K562 (cell line): ENCODE measurements at regions not wholly inside any gene's neighbourhood (a gene's known extent, or its start where the extent isn't known, plus 50 kb on each side); places are given as distances from the start of the nearest gene placed in this dataset.

Experiments used
- ATAC-seq: fragments of 200-7000 bp; cut with Tn5 transposase; 3 replicates; pipeline ENCODE4 v1.9.1; 2020; ENCODE audit warnings: moderate library complexity
- BruUV-seq: library from RNA; stranded (reverse); fragments of 400-500 nt; replicated peaks from 2 replicates; lab custom pipeline; 2021; lab: Mats Ljungman, UMichigan
- CTCF ChIA-PET: fragments of 300-600 bp; formaldehyde crosslinking; extraction: SDS; loops from one replicate; lab custom pipeline; 2021; ENCODE audit warnings: low intra/inter-chr PET ratio; lab: Yijun Ruan, JAX
- POLR2A ChIA-PET: fragments of 300-600, 350-650 bp; sonication (Branson Sonifier 250); formaldehyde crosslinking; extraction: SDS; loops from one replicate; lab custom pipeline; 2021; ENCODE audit warnings: antibody characterized with exemption, inconsistent platforms; lab: Yijun Ruan, JAX
- DNase-seq, 4 experiments: peaks; one replicate each; pipeline versions ENCODE4 v3.0.0 to v3.0.0-alpha.2; 2011 to 2018; ENCODE audit warnings: low spot score in 3 of 4, mixed read lengths in 3 of 4; ENCODE audit errors: extremely low read depth in 1 of 4
- FAIRE-seq: peaks from 2 replicates; lab custom pipeline; 2011; peaks lifted over from hg19 to GRCh38; lab: Jason Lieb, UNC
- H2AFZ ChIP-seq: 2 replicates; pipeline ENCODE4 v1.6.0; 2011; ENCODE audit warnings: low read depth, low read length, control low read depth, inconsistent platforms
- H3K27ac ChIP-seq: fragments of 200-600 bp; 3 replicates; pipeline ENCODE4 v1.8.0; 2011; ENCODE audit warnings: low read depth, mild to moderate bottlenecking, control low read depth, inconsistent platforms, low read length, moderate library complexity, mixed read lengths; ENCODE audit errors: extremely low read depth
- H3K27me3 ChIP-seq, 2 experiments: fragments of 300-600 bp in 1 of 2; 2 replicates in 1 of 2; 3 replicates in 1 of 2; pipeline versions ENCODE4 v1.6.0 to v1.8.0; 2011; ENCODE audit warnings: inconsistent platforms in 2 of 2, low read length in 2 of 2, mild to moderate bottlenecking in 1 of 2, mixed read lengths in 1 of 2, moderate library complexity in 1 of 2; ENCODE audit not compliant: control insufficient read depth in 2 of 2, insufficient read depth in 2 of 2
- H3K36me3 ChIP-seq: fragments of 300-600 bp; 3 replicates; pipeline ENCODE4 v1.8.0; 2011; ENCODE audit warnings: mild to moderate bottlenecking, low read length, inconsistent platforms; ENCODE audit not compliant: control insufficient read depth, insufficient read depth
- H3K4me1 ChIP-seq, 2 experiments: fragments of 200-600 bp in 1 of 2; replicated peaks in 1 of 2; 2 replicates in 1 of 2; 3 replicates in 1 of 2; pipeline versions ENCODE4 v1.5.1 to v1.8.0; 2011; ENCODE audit warnings: inconsistent platforms in 2 of 2, low read length in 2 of 2, mild to moderate bottlenecking in 1 of 2, mixed read lengths in 1 of 2, moderate library complexity in 1 of 2; ENCODE audit not compliant: control insufficient read depth in 2 of 2, insufficient read depth in 2 of 2
- H3K4me2 ChIP-seq: 2 replicates; pipeline ENCODE4 v1.6.1; 2011; ENCODE audit warnings: low read length, control low read depth, inconsistent platforms, mixed read lengths; ENCODE audit not compliant: insufficient read depth
- H3K4me3 ChIP-seq: fragments of 200-600 bp; sonication (generic), shearing (Covaris generic); 2 replicates; pipeline ENCODE4 v1.5.1; 2016; ENCODE audit warnings: control low read depth, inconsistent platforms
- H3K79me2 ChIP-seq: fragments of 200-600 bp; 3 replicates; pipeline ENCODE4 v1.8.0; 2011; ENCODE audit warnings: low read length, inconsistent platforms; ENCODE audit not compliant: control insufficient read depth, insufficient read depth
- H3K9ac ChIP-seq, 2 experiments: 2 replicates each; pipeline versions ENCODE4 v1.6.0 to v1.6.1; 2011; ENCODE audit warnings: low read depth in 2 of 2, low read length in 2 of 2, control low read depth in 1 of 2, inconsistent platforms in 1 of 2, mild to moderate bottlenecking in 1 of 2, mixed read lengths in 1 of 2; ENCODE audit not compliant: insufficient read depth in 1 of 2
- H3K9me1 ChIP-seq: one replicate; pipeline ENCODE4 v1.6.0; 2011; ENCODE audit warnings: inconsistent platforms, mild to moderate bottlenecking, low read length, moderate library complexity; ENCODE audit not compliant: control insufficient read depth, insufficient read depth
- H3K9me3 ChIP-seq: replicated peaks from 2 replicates; pipeline ENCODE4 v1.5.1; 2011; ENCODE audit warnings: low read depth, low read length, inconsistent platforms; ENCODE audit not compliant: control insufficient read depth, insufficient read depth
- H4K20me1 ChIP-seq: replicated peaks from 2 replicates; pipeline ENCODE4 v1.6.1; 2011; ENCODE audit warnings: low read length, inconsistent platforms, mixed read lengths; ENCODE audit not compliant: control insufficient read depth, insufficient read depth
- CTCF ChIP-seq, 3 experiments: IDR thresholded peaks in 2 of 3; conservative IDR thresholded peaks in 1 of 3; 2 replicates each; pipeline ENCODE4 v1.5.1; 2011 to 2012; ENCODE audit warnings: low read length in 3 of 3, mild to moderate bottlenecking in 3 of 3, control low read depth in 2 of 3, improper control_type of control experiment in 1 of 3, inconsistent platforms in 1 of 3, low read depth in 1 of 3, mixed read lengths in 1 of 3, moderate library complexity in 1 of 3; ENCODE audit not compliant: insufficient read depth in 2 of 3
- FOXK2 ChIP-seq, 2 experiments: fragments of 450-650 bp; IDR thresholded peaks in 1 of 2; conservative IDR thresholded peaks in 1 of 2; 2 replicates each; pipeline ENCODE4 v1.6.1; 2016; ENCODE audit warnings: low read depth in 2 of 2, mild to moderate bottlenecking in 1 of 2
- JUND ChIP-seq, 2 experiments: IDR thresholded peaks; 2 replicates in 1 of 2; 3 replicates in 1 of 2; pipeline ENCODE4 v1.6.1; 2011; ENCODE audit warnings: borderline replicate concordance in 2 of 2, low read depth in 2 of 2, low read length in 2 of 2, improper control_type of control experiment in 1 of 2, missing biosample characterization in 1 of 2, missing genetic modification characterization in 1 of 2, missing genetic modification reagents in 1 of 2
- KLF16 ChIP-seq: IDR thresholded peaks from 2 replicates; pipeline ENCODE4 v1.6.1; 2016; ENCODE audit warnings: antibody characterized with exemption
- MAZ ChIP-seq, 2 experiments: fragments of 450-650 bp in 1 of 2; sonication (generic) in 1 of 2; formaldehyde crosslinking; IDR thresholded peaks in 1 of 2; conservative IDR thresholded peaks in 1 of 2; 2 replicates each; pipeline versions ENCODE4 v1.4.0 to v1.5.0; 2020; ENCODE audit warnings: mild to moderate bottlenecking in 1 of 2, missing genetic modification reagents in 1 of 2
- NCOA1 ChIP-seq: fragments of 450-650 bp; IDR thresholded peaks from 2 replicates; pipeline ENCODE4 v1.6.1; 2016; ENCODE audit warnings: low read depth
- RAD21 ChIP-seq, 2 experiments: fragments of 250-450 bp in 1 of 2; fragments of 450-650 bp in 1 of 2; sonication (Bioruptor Pico) in 1 of 2; formaldehyde crosslinking in 1 of 2; IDR thresholded peaks in 1 of 2; conservative IDR thresholded peaks in 1 of 2; 2 replicates each; pipeline versions ENCODE4 v1.4.0 to v1.8.0; 2020 to 2022; ENCODE audit warnings: mild to moderate bottlenecking in 2 of 2, moderate library complexity in 1 of 2
- RFX1 ChIP-seq: fragments of 450-650 bp; IDR thresholded peaks from 2 replicates; pipeline ENCODE4 v1.6.1; 2016; ENCODE audit warnings: mild to moderate bottlenecking, moderate library complexity
- SMAD1 ChIP-seq: fragments of 150-350 bp; IDR thresholded peaks from 2 replicates; pipeline ENCODE4 v1.6.1; 2014; ENCODE audit warnings: low read length, low read depth; ENCODE audit not compliant: partially characterized antibody
- SPI1 ChIP-seq: IDR thresholded peaks from 2 replicates; pipeline ENCODE4 v1.6.1; 2011; ENCODE audit warnings: low read depth, low read length, control low read depth, borderline replicate concordance
- TCF7L2 ChIP-seq: fragments of 150-350 bp; IDR thresholded peaks from 2 replicates; pipeline ENCODE4 v1.6.1; 2016; ENCODE audit warnings: low read depth, mild to moderate bottlenecking, low read length, moderate library complexity
- VEZF1 ChIP-seq: fragments of 200-800 bp; sonication (Bioruptor generic); IDR thresholded peaks from 2 replicates; pipeline ENCODE4 v1.6.1; 2017; ENCODE audit warnings: missing genetic modification characterization, missing compliant biosample characterization
- ZNF740 ChIP-seq, 3 experiments: fragments of 200-800 bp in 1 of 3; sonication (Bioruptor generic) in 1 of 3; sonication (generic) in 1 of 3; formaldehyde crosslinking in 1 of 3; IDR thresholded peaks; 2 replicates each; pipeline versions ENCODE4 v1.6.1 to v1.8.0; 2016 to 2022; ENCODE audit warnings: mild to moderate bottlenecking in 2 of 3, missing compliant biosample characterization in 2 of 3, missing genetic modification characterization in 2 of 3, missing genetic modification reagents in 1 of 3
- WGBS: fragments of 100-300 bp; shearing (Covaris generic); methylation state at CpG from one replicate; pipeline ENCODE4 v1.1.6; 2016; ENCODE audit warnings: low coverage, mixed read lengths; ENCODE audit not compliant: insufficient coverage; ENCODE audit errors: missing lambda C conversion rate; 5-methylcytosine and 5-hydroxymethylcytosine counted together
- in situ Hi-C: fragments of 300-500 bp; cut with MboI; formaldehyde crosslinking; loops from 4 replicates; pipeline ENCODE4 v1.15.0; 2018; ENCODE audit warnings: inconsistent platforms, mixed read lengths
- intact Hi-C: fragments of 100-400 bp; cut with micrococcal nuclease; formaldehyde crosslinking; loops from 2 replicates; pipeline ENCODE4 v1.14.2; 2022

DNA sequence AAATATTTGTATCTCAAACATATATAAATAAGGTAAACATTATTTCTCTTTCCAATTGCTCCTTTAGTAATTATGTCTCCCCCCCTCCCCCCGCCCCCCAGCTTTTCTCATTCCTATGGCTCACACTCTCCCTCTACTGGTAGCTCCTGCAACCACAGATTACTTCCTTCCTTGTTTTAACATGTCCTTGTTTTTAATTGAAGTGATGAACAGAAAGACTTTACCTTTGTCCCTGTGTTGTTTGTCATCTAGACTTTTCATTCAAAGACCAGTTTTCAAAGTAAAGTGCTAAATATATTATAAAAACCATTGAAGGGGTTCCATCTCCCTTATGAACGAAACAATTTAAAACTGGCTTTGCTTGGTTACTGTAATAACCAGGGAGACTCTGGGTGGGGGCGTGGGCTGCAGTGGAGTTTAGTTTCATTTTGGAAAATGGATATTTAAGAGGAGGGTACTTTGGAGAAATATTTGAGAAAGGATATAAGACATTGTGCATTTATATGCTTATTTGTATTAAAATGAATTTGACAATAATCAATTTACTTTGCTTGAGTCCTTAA, 352.9 kb downstream of the RAPGEF2 start:
- DNase-seq, result peak; percentile 68 to 76 (median 70)
- no peaks in the 10 kb centered on the region for H3K9me1 ChIP-seq
- H3K79me2 ChIP-seq, result no peaks in the 10 kb centered on the region
- BruUV-seq, result no TSS peak
- no peaks in the 10 kb centered on the region for H3K27me3 ChIP-seq
- peak; percentile 89 for ATAC-seq
- H2AFZ ChIP-seq, result peak overlapping the region; percentile 67
- no peak overlapping the region for H3K4me3 ChIP-seq
- H3K9me3 ChIP-seq, result no peaks in the 10 kb centered on the region
- H3K4me2 ChIP-seq, result no peak overlapping the region
- no peaks in the 10 kb centered on the region for H4K20me1 ChIP-seq
- in situ Hi-C loops, result no loop called here
- H3K9ac ChIP-seq, result no peak overlapping the region
- H3K4me1 ChIP-seq, result no peaks in the 10 kb centered on the region; a peak in 1 of 5 replicates
- H3K27ac ChIP-seq, result no peak overlapping the region
- POLR2A ChIA-PET, result interaction anchor here (0.8 kb wide), 2 partner anchors 42 to 235 kb away, joined by 3 to 4 read pairs; no protein-coding TSS in a partner anchor
- peak; percentile 60 for FAIRE-seq
- 14% methylated on average over 3 of the region's 3 CpGs for WGBS
- H3K36me3 ChIP-seq, result no peaks in the 10 kb centered on the region
- CTCF ChIA-PET, result interaction anchor here (0.7 to 1.7 kb wide), 3 partner anchors 605 to 1202 kb away, joined by 3 to 4 read pairs (median 4); no protein-coding TSS in a partner anchor
- intact Hi-C loops, result no loop called here
- peak; percentile 97 for TF ChIP-seq VEZF1
- no peak for TF ChIP-seq ZNF740 (CRISPR knock-in tag; IDR thresholded peaks at IDR 0.05)
- TF ChIP-seq ZNF740 (tag; IDR thresholded peaks at IDR 0.05), result peak in 1 of 2 experiments; percentile 64; a peak in 1 of 4 replicates
- TF ChIP-seq CTCF (IDR thresholded peaks at IDR 0.05 in 2 of 3, conservative IDR thresholded peaks at IDR 0.05 in 1 of 3; ENCODE audit: insufficient read depth in 2 of 3, low read depth in 1 of 3, low read length in 3 of 3), result peak; percentile 61 to 78 (median 76)
- TF ChIP-seq RAD21 (CRISPR knock-in tag; conservative IDR thresholded peaks at IDR 0.05 in 1 of 2, IDR thresholded peaks at IDR 0.05 in 1 of 2), result peak; percentile 44 to 50
- TF ChIP-seq SMAD1, result no peak
- peak; percentile 61; the same call in 1 of the 2 replicates for TF ChIP-seq SPI1
- TF ChIP-seq TCF7L2, result no peak
- TF ChIP-seq NCOA1, result no peak
- TF ChIP-seq KLF16, result peak; percentile 28; the same call in 1 of the 2 replicates
- 0 out of 4 replicates have a peak, but pooled peaks of 1 of the 2 experiments have one; percentile 33 for TF ChIP-seq FOXK2 (conservative IDR thresholded peaks at IDR 0.05 in 1 of 2, IDR thresholded peaks at IDR 0.05 in 1 of 2; ENCODE audit: low read depth in 2 of 2)
- TF ChIP-seq JUND (IDR thresholded peaks at IDR 0.05; ENCODE audit: borderline replicate concordance, low read depth, low read length), result peak; percentile 16; the same call in 1 of the 2 replicates
- TF ChIP-seq JUND (tag; IDR thresholded peaks at IDR 0.05; ENCODE audit: borderline replicate concordance, low read depth, low read length), result no peak
- TF ChIP-seq RFX1, result peak; percentile 47
- peak in 1 of 2 experiments; percentile 64; a peak in 1 of 4 replicates for TF ChIP-seq MAZ (CRISPR knock-in tag; conservative IDR thresholded peaks at IDR 0.05 in 1 of 2, IDR thresholded peaks at IDR 0.05 in 1 of 2)
